ENCODE measurements at regions not wholly inside any gene's neighbourhood (a gene's known extent, or its start where the extent isn't known, plus 50 kb on each side); places are given as distances from the start of the nearest gene placed in this dataset.

DNA sequence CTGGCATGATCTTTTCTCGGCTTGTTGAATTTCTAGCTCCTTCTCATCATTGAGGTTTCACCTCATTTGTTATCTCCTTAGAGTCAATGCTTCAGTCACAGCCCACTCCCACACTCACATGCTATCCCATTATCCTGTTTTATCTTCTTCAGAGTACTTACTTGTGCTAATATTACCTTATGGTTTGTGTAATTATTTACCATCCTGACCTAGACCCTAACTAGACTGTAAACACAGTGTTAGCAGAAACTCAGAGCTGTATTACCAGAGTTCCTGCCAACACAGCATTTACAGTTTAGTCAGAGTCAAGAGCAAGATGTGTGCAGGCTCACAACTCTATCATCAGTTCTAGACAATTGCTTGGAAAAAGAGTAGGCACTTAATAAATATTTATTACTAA is 144.7 kb downstream of the OTOL1 start:
- no peaks in the 10 kb centered on the region for H3K79me2 ChIP-seq (ENCODE audit: insufficient read depth, low read length)
- no peak overlapping the region for H3K4me3 ChIP-seq (ENCODE audit: insufficient read depth, low read depth, low read length)
- H3K9ac ChIP-seq (ENCODE audit: low read length), result no peak overlapping the region
- Mint-ChIP-seq H3K36me3 (ENCODE audit: low read depth, unreplicated experiment) (no peaks in the 10 kb centered on the region), H3K4me3 (ENCODE audit: unreplicated experiment) (no peak overlapping the region), H3K27ac (ENCODE audit: unreplicated experiment) (no peak overlapping the region), H3K27me3 (ENCODE audit: low read depth, unreplicated experiment) (no peaks in the 10 kb centered on the region), H3K9me3 (ENCODE audit: unreplicated experiment) (no peaks in the 10 kb centered on the region), H3K4me1 (ENCODE audit: low read depth, unreplicated experiment) (no peaks in the 10 kb centered on the region)
- no peak overlapping the region for H3K4me2 ChIP-seq (ENCODE audit: low read length)
- FAIRE-seq, result no peak
- no peaks in the 10 kb centered on the region for H3K4me1 ChIP-seq (ENCODE audit: insufficient read depth, low read length)
- no peaks in the 10 kb centered on the region for H4K20me1 ChIP-seq (ENCODE audit: insufficient read depth, low read length)
- DNase-seq (ENCODE audit: low read depth), result no peak
- no peak overlapping the region for H3K27ac ChIP-seq (ENCODE audit: low read depth, low read length)
- H3K27me3 ChIP-seq (ENCODE audit: insufficient read depth, low read length), result no peaks in the 10 kb centered on the region
- H3K9me3 ChIP-seq (ENCODE audit: insufficient read depth, low read depth, low read length), result no peaks in the 10 kb centered on the region
- no peak for TF ChIP-seq EZH2 (IDR thresholded peaks at IDR 0.05; ENCODE audit: insufficient read depth, low read length)
- TF ChIP-seq, protein P1, sequence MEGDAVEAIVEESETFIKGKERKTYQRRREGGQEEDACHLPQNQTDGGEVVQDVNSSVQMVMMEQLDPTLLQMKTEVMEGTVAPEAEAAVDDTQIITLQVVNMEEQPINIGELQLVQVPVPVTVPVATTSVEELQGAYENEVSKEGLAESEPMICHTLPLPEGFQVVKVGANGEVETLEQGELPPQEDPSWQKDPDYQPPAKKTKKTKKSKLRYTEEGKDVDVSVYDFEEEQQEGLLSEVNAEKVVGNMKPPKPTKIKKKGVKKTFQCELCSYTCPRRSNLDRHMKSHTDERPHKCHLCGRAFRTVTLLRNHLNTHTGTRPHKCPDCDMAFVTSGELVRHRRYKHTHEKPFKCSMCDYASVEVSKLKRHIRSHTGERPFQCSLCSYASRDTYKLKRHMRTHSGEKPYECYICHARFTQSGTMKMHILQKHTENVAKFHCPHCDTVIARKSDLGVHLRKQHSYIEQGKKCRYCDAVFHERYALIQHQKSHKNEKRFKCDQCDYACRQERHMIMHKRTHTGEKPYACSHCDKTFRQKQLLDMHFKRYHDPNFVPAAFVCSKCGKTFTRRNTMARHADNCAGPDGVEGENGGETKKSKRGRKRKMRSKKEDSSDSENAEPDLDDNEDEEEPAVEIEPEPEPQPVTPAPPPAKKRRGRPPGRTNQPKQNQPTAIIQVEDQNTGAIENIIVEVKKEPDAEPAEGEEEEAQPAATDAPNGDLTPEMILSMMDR (IDR thresholded peaks at IDR 0.05; ENCODE audit: insufficient read depth, low read depth, low read length), result no peak
- no peak overlapping the region for H2AFZ ChIP-seq (ENCODE audit: low read depth, low read length)
- H3K36me3 ChIP-seq (ENCODE audit: insufficient read depth, low read length), result no peaks in the 10 kb centered on the region

DNA sequence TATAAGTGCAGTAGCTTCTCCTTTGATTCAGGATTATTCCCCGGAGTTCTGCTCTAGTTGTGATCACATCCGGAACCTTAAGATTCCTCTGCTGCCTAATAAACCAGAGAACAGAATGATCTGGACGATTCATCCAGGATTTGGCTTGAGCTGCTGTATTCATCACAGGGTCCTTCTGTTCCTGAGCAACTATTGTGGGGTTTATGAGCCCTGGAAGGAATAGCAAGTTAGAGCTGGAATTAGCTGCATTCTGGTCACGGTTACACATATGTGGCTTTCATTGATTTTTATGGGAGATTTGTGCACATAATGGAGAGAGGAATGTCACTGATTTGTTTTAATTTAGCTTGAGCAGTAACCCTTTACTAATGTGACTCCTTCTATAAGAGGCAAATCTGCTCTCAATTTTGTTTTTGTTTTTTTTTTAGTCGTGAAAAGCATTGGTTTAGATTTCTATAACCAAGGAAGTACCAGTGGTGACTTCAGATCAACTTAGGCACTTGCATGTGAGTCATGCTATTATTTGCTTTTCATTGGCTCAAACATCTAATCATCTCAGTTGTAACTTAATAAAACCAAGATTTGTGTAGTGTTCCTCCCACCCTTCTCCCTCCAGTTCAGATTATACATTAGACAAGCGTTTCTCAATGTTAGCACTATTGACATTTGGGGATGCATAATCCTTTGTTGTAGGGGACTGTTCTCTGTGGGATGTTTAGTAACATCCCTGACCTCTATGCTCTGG is 148.5 kb downstream of the OTOL1 start:
- Histone ChIP-seq H3K4me3 (ENCODE audit: insufficient read depth, low read depth, low read length) (no peak overlapping the region), H4K20me1 (ENCODE audit: insufficient read depth, low read length) (no peaks in the 10 kb centered on the region), H3K9ac (ENCODE audit: low read length) (no peak overlapping the region), H3K27ac (ENCODE audit: low read depth, low read length) (no peak overlapping the region), H3K79me2 (ENCODE audit: insufficient read depth, low read length) (no peaks in the 10 kb centered on the region), H3K4me2 (ENCODE audit: low read length) (no peak overlapping the region), H2AFZ (ENCODE audit: low read depth, low read length) (no peak overlapping the region), H3K9me3 (ENCODE audit: insufficient read depth, low read depth, low read length) (no peaks in the 10 kb centered on the region), H3K4me1 (ENCODE audit: insufficient read depth, low read length) (no peaks in the 10 kb centered on the region), H3K36me3 (ENCODE audit: insufficient read depth, low read length) (no peaks in the 10 kb centered on the region), H3K27me3 (ENCODE audit: insufficient read depth, low read length) (no peaks in the 10 kb centered on the region)
- Mint-ChIP-seq H3K27me3 (ENCODE audit: low read depth, unreplicated experiment) (no peaks in the 10 kb centered on the region), H3K4me3 (ENCODE audit: unreplicated experiment) (no peak overlapping the region), H3K9me3 (ENCODE audit: unreplicated experiment) (no peaks in the 10 kb centered on the region), H3K4me1 (ENCODE audit: low read depth, unreplicated experiment) (no peaks in the 10 kb centered on the region), H3K36me3 (ENCODE audit: low read depth, unreplicated experiment) (no peaks in the 10 kb centered on the region), H3K27ac (ENCODE audit: unreplicated experiment) (no peak overlapping the region)
- DNase-seq (ENCODE audit: low read depth) (no peak), FAIRE-seq (no peak)
- TF ChIP-seq, protein P1 (IDR thresholded peaks at IDR 0.05; ENCODE audit: insufficient read depth, low read depth, low read length), result no peak
- no peak for TF ChIP-seq EZH2 (IDR thresholded peaks at IDR 0.05; ENCODE audit: insufficient read depth, low read length)

DNA sequence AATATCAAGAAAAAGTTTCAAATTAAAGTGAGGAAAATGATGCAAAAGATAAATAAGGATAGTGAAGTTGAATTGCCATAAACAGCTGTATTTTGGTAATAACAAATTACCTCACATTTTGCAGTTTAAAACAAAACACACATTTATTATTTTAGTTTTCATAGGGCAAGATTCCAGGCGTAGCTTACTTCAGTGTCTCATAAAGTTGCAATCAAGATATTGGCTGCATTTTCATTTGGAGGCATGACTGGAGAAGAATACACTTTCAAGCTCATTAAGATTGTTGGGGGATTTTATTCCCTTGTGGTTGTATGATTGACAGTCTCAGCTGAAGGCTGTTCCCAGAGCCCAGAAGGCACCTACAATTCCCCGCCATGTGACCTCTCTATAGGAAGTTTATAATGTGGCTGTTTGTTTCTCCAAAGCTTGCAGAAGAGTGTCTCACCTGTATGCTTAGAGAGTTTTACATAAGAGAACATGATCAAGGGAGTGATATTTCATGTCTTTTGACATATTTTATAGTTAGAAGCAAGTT is 151.4 kb downstream of the OTOL1 start:
- Histone ChIP-seq H3K27me3 (ENCODE audit: insufficient read depth, low read length) (no peaks in the 10 kb centered on the region), H3K4me3 (ENCODE audit: insufficient read depth, low read depth, low read length) (no peak overlapping the region), H4K20me1 (ENCODE audit: insufficient read depth, low read length) (no peaks in the 10 kb centered on the region), H3K4me2 (ENCODE audit: low read length) (no peak overlapping the region), H3K79me2 (ENCODE audit: insufficient read depth, low read length) (no peaks in the 10 kb centered on the region), H3K27ac (ENCODE audit: low read depth, low read length) (no peak overlapping the region), H2AFZ (ENCODE audit: low read depth, low read length) (no peak overlapping the region), H3K4me1 (ENCODE audit: insufficient read depth, low read length) (no peaks in the 10 kb centered on the region), H3K36me3 (ENCODE audit: insufficient read depth, low read length) (no peaks in the 10 kb centered on the region), H3K9me3 (ENCODE audit: insufficient read depth, low read depth, low read length) (no peaks in the 10 kb centered on the region), H3K9ac (ENCODE audit: low read length) (no peak overlapping the region)
- H3K36me3 Mint-ChIP-seq (ENCODE audit: low read depth, unreplicated experiment), result no peaks in the 10 kb centered on the region
- H3K27me3 Mint-ChIP-seq (ENCODE audit: low read depth, unreplicated experiment), result no peaks in the 10 kb centered on the region
- H3K4me3 Mint-ChIP-seq (ENCODE audit: unreplicated experiment), result no peak overlapping the region
- H3K4me1 Mint-ChIP-seq (ENCODE audit: low read depth, unreplicated experiment), result no peaks in the 10 kb centered on the region
- H3K9me3 Mint-ChIP-seq (ENCODE audit: unreplicated experiment), result peaks cover 1% of the 10 kb centered on the region
- no peak for FAIRE-seq
- TF ChIP-seq EZH2 (IDR thresholded peaks at IDR 0.05; ENCODE audit: insufficient read depth, low read length), result no peak
- TF ChIP-seq, protein P1 (IDR thresholded peaks at IDR 0.05; ENCODE audit: insufficient read depth, low read depth, low read length), result no peak
- no peak for DNase-seq (ENCODE audit: low read depth)
- no peak overlapping the region for H3K27ac Mint-ChIP-seq (ENCODE audit: unreplicated experiment)
